ENCODE measurements at regions not wholly inside any gene's neighbourhood (a gene's known extent, or its start where the extent isn't known, plus 50 kb on each side); places are given as distances from the start of the nearest gene placed in this dataset.

DNA sequence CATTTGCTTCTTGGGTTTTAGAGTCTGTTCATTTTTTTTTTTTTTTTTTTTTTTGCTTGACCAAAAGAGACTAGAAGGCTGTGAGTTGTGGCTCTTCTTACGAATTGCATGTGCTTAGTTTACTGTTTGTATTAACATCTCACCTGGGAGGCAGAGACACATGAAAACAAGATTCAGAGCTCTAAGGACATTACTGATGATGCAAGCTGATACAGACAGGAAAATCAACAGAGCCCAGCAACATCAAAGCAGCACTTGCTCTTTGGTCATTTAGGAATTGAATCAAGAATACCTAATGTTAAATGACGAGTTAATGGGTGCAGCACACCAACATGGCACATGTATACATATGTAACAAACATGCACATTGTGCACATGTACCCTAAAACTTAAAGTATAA is 55.7 kb upstream of the HS3ST5 start (continued):
- TF ChIP-seq, protein P1, sequence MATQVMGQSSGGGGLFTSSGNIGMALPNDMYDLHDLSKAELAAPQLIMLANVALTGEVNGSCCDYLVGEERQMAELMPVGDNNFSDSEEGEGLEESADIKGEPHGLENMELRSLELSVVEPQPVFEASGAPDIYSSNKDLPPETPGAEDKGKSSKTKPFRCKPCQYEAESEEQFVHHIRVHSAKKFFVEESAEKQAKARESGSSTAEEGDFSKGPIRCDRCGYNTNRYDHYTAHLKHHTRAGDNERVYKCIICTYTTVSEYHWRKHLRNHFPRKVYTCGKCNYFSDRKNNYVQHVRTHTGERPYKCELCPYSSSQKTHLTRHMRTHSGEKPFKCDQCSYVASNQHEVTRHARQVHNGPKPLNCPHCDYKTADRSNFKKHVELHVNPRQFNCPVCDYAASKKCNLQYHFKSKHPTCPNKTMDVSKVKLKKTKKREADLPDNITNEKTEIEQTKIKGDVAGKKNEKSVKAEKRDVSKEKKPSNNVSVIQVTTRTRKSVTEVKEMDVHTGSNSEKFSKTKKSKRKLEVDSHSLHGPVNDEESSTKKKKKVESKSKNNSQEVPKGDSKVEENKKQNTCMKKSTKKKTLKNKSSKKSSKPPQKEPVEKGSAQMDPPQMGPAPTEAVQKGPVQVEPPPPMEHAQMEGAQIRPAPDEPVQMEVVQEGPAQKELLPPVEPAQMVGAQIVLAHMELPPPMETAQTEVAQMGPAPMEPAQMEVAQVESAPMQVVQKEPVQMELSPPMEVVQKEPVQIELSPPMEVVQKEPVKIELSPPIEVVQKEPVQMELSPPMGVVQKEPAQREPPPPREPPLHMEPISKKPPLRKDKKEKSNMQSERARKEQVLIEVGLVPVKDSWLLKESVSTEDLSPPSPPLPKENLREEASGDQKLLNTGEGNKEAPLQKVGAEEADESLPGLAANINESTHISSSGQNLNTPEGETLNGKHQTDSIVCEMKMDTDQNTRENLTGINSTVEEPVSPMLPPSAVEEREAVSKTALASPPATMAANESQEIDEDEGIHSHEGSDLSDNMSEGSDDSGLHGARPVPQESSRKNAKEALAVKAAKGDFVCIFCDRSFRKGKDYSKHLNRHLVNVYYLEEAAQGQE (IDR thresholded peaks at IDR 0.05; ENCODE audit: low read depth) = no peak
- TF ChIP-seq POLR2A (IDR thresholded peaks at IDR 0.05; ENCODE audit: borderline replicate concordance, extremely low read depth, insufficient read depth, insufficient read length) (no peak), FOSL1 (IDR thresholded peaks at IDR 0.05; ENCODE audit: low read depth) (no peak)
